CD14-positive monocyte (primary cell): ENCODE measurements at regions not wholly inside any gene's neighbourhood (a gene's known extent, or its start where the extent isn't known, plus 50 kb on each side); places are given as distances from the start of the nearest gene placed in this dataset.

ENCODE experiments used
- DNase-seq, 3 donors: peaks; one replicate each; pipeline ENCODE4 v3.0.0-alpha.2; 2011 to 2022
- H2AFZ ChIP-seq: 2 replicates; pipeline ENCODE4 v1.6.0; 2012; ENCODE audit warnings: mild to moderate bottlenecking, low read depth, low read length, inconsistent platforms; ENCODE audit not compliant: insufficient read depth, poor library complexity, severe bottlenecking
- H3K27ac ChIP-seq, 2 donors: 1 replicate in 1 of 2; 2 replicates in 1 of 2; pipeline ENCODE4 v1.5.1; 2012 to 2013; ENCODE audit warnings: low read length in 2 of 2, control low read depth in 1 of 2, inconsistent platforms in 1 of 2, low read depth in 1 of 2, mild to moderate bottlenecking in 1 of 2
- H3K27me3 ChIP-seq, 2 donors: one replicate each; pipeline versions ENCODE4 v1.6.0 to v1.6.1; 2011 to 2013; ENCODE audit warnings: low read length in 2 of 2; ENCODE audit not compliant: control insufficient read depth in 2 of 2, insufficient read depth in 2 of 2
- H3K36me3 ChIP-seq, 2 donors: replicated peaks in 1 of 2; 1 replicate in 1 of 2; 2 replicates in 1 of 2; pipeline versions ENCODE4 v1.5.1 to v1.6.1; 2012 to 2013; ENCODE audit warnings: low read length in 2 of 2, control low read depth in 1 of 2, inconsistent platforms in 1 of 2, mild to moderate bottlenecking in 1 of 2; ENCODE audit not compliant: insufficient read depth in 2 of 2, control insufficient read depth in 1 of 2
- H3K4me1 ChIP-seq, 2 donors: 1 replicate in 1 of 2; 2 replicates in 1 of 2; pipeline versions ENCODE4 v1.5.1 to v1.6.1; 2012 to 2013; ENCODE audit warnings: low read length in 2 of 2, control low read depth in 1 of 2, inconsistent platforms in 1 of 2, mild to moderate bottlenecking in 1 of 2, moderate library complexity in 1 of 2; ENCODE audit not compliant: insufficient read depth in 2 of 2, control insufficient read depth in 1 of 2
- H3K4me2 ChIP-seq: replicated peaks from 2 replicates; pipeline ENCODE3; 2012; ENCODE audit warnings: low read length, moderate library complexity, mild to moderate bottlenecking; ENCODE audit not compliant: poor library complexity, severe bottlenecking; ENCODE audit errors: extremely low read depth
- H3K4me3 ChIP-seq, 3 experiments: fragments of 200-600 bp in 1 of 3; sonication (generic) in 1 of 3; replicated peaks in 1 of 3; 1 replicate in 2 of 3; 2 replicates in 1 of 3; pipeline ENCODE4 v1.5.1; 2011 to 2013; ENCODE audit warnings: low read length in 3 of 3, mild to moderate bottlenecking in 3 of 3, control low read depth in 2 of 3, low read depth in 2 of 3, inconsistent platforms in 1 of 3, moderate library complexity in 1 of 3
- H3K79me2 ChIP-seq: 2 replicates; pipeline ENCODE4 v1.6.0; 2012; ENCODE audit warnings: mild to moderate bottlenecking, control low read depth, inconsistent platforms, low read length, moderate library complexity; ENCODE audit not compliant: insufficient read depth
- H3K9ac ChIP-seq: 2 replicates; pipeline ENCODE4 v1.6.0; 2017; ENCODE audit warnings: low read length, mild to moderate bottlenecking; ENCODE audit not compliant: insufficient read depth, poor library complexity, severe bottlenecking
- H3K9me3 ChIP-seq, 2 donors: replicated peaks in 1 of 2; 1 replicate in 1 of 2; 2 replicates in 1 of 2; pipeline versions ENCODE4 v1.5.1 to v1.6.1; 2012 to 2013; ENCODE audit warnings: low read length in 2 of 2, control low read depth in 1 of 2; ENCODE audit not compliant: control insufficient read depth in 1 of 2, insufficient read depth in 1 of 2
- H4K20me1 ChIP-seq: 2 replicates; pipeline ENCODE4 v1.6.0; 2012; ENCODE audit warnings: mild to moderate bottlenecking, low read length, control low read depth, moderate library complexity; ENCODE audit not compliant: insufficient read depth
- H3K27ac Mint-ChIP-seq, 7 donors: one replicate each; pipeline ENCODE4 v1.8.0; 2020; ENCODE audit warnings: mild to moderate bottlenecking in 7 of 7, mixed read lengths in 7 of 7, moderate library complexity in 6 of 7, inconsistent platforms in 2 of 7
- H3K27me3 Mint-ChIP-seq, 3 donors: one replicate each; pipeline ENCODE4 v1.8.0; 2021 to 2022; ENCODE audit warnings: low read depth in 3 of 3, mild to moderate bottlenecking in 3 of 3, mixed read lengths in 3 of 3, moderate library complexity in 3 of 3, inconsistent platforms in 1 of 3
- H3K36me3 Mint-ChIP-seq, 2 donors: one replicate each; pipeline ENCODE4 v1.8.0; 2020; ENCODE audit warnings: mixed read lengths in 2 of 2, inconsistent platforms in 1 of 2, mild to moderate bottlenecking in 1 of 2
- H3K4me1 Mint-ChIP-seq: one replicate; pipeline ENCODE4 v1.8.0; 2020; ENCODE audit warnings: mild to moderate bottlenecking, mixed read lengths
- H3K4me3 Mint-ChIP-seq, 2 donors: one replicate each; pipeline ENCODE4 v1.8.0; 2020; ENCODE audit warnings: mild to moderate bottlenecking in 2 of 2, mixed read lengths in 2 of 2, moderate library complexity in 1 of 2
- H3K9me3 Mint-ChIP-seq, 7 donors: one replicate each; pipeline ENCODE4 v1.8.0; 2020 to 2022; ENCODE audit warnings: mixed read lengths in 7 of 7, mild to moderate bottlenecking in 6 of 7, moderate library complexity in 6 of 7, inconsistent platforms in 2 of 7
- WGBS: methylation state at CpG from one replicate; pipeline ENCODE4 v1.1.5; 2013; ENCODE audit warnings: missing lambda C conversion rate; ENCODE audit not compliant: insufficient coverage; 5-methylcytosine and 5-hydroxymethylcytosine counted together
- intact Hi-C, 2 donors: fragments of 100-400 bp; cut with micrococcal nuclease; formaldehyde crosslinking; loops; one replicate each; pipeline versions ENCODE4 v1.15.0 to v1.15.1; 2023
- TF ChIP-seq, protein P1 (sequence below): fragments of 200-600 bp; IDR thresholded peaks from one replicate; pipeline ENCODE4 v1.8.0; 2022; ENCODE audit warnings: antibody characterized with exemption, mild to moderate bottlenecking

DNA sequence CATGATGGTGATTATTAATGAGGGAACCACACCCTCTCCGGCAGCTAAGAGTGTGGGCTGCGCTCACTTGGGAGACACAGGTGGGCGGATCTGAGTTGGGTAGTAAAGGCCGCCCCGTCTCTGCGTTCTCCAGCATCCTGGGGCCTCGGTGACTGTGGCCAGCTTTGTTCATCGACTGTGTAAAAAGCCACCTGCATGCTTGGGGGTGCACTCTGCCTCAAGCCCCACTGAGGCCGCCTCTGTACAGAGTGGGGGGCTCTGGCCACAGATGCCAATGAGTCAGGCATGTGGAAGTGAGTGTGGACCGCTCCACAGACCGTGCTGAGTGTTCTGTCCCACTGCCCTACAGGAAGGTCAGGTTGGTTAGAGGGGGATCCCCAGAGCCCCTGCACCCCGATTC lies 192.7 kb downstream of the SHANK2 start:
- H3K79me2 ChIP-seq: no peaks in the 10 kb centered on the region
- no peak for DNase-seq
- H3K9me3 Mint-ChIP-seq: peaks cover 0 to 6% (median 3%) of the 10 kb centered on the region in 7 donors
- no peaks in the 10 kb centered on the region for H4K20me1 ChIP-seq
- H2AFZ ChIP-seq: no peak overlapping the region
- no peaks in the 10 kb centered on the region for H3K4me1 Mint-ChIP-seq
- no peak overlapping the region for H3K4me3 Mint-ChIP-seq
- TF ChIP-seq, protein P1, sequence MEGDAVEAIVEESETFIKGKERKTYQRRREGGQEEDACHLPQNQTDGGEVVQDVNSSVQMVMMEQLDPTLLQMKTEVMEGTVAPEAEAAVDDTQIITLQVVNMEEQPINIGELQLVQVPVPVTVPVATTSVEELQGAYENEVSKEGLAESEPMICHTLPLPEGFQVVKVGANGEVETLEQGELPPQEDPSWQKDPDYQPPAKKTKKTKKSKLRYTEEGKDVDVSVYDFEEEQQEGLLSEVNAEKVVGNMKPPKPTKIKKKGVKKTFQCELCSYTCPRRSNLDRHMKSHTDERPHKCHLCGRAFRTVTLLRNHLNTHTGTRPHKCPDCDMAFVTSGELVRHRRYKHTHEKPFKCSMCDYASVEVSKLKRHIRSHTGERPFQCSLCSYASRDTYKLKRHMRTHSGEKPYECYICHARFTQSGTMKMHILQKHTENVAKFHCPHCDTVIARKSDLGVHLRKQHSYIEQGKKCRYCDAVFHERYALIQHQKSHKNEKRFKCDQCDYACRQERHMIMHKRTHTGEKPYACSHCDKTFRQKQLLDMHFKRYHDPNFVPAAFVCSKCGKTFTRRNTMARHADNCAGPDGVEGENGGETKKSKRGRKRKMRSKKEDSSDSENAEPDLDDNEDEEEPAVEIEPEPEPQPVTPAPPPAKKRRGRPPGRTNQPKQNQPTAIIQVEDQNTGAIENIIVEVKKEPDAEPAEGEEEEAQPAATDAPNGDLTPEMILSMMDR: no peak
- H3K36me3 Mint-ChIP-seq: no peaks in the 10 kb centered on the region
- H3K9me3 ChIP-seq: peaks cover 0 to 6% of the 10 kb centered on the region in 2 donors
- peaks cover 0 to 4% (median 3%) of the 10 kb centered on the region in 3 donors for H3K27me3 Mint-ChIP-seq
- no peaks in the 10 kb centered on the region for H3K4me1 ChIP-seq
- H3K4me2 ChIP-seq: no peak overlapping the region
- no peaks in the 10 kb centered on the region for H3K36me3 ChIP-seq
- H3K27ac Mint-ChIP-seq: no peak overlapping the region
- H3K9ac ChIP-seq: no peak overlapping the region
- no peak overlapping the region for H3K27ac ChIP-seq
- intact Hi-C loops: no loop called here
- no peaks in the 10 kb centered on the region for H3K27me3 ChIP-seq
- WGBS: 98% methylated on average over 11 of the region's 12 CpGs
- no peak overlapping the region for H3K4me3 ChIP-seq

DNA sequence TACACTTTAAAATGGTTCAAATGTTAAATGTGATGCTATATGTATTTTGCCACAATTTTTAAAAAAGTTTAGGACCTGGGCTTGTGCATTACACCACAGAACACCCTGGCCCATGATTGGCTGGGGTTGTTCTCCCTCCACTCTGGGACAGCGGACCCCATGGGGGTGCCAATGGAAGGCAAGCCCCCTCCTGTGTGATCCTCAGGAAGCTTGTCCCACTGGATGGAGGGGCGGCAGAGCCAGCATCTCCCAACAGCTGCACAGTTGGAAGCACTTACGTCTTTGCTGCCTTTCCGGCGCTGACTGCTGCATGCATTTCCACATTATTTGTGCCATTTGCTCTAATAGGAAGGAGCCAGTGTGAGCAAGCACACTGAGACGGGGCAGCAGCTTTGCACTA lies 196.5 kb downstream of the SHANK2 start:
- Histone ChIP-seq H3K27me3 (no peaks in the 10 kb centered on the region), H2AFZ (no peak overlapping the region), H3K4me3 (no peak overlapping the region), H3K4me1 (no peaks in the 10 kb centered on the region), H3K27ac (no peak overlapping the region), H3K79me2 (no peaks in the 10 kb centered on the region), H3K36me3 (no peaks in the 10 kb centered on the region), H3K9me3 (peaks cover 0 to 6% of the 10 kb centered on the region in 2 donors), H4K20me1 (no peaks in the 10 kb centered on the region), H3K9ac (no peak overlapping the region), H3K4me2 (no peak overlapping the region)
- TF ChIP-seq, protein P1: no peak
- peaks cover 0 to 6% (median 3%) of the 10 kb centered on the region in 7 donors for H3K9me3 Mint-ChIP-seq
- DNase-seq: no peak
- H3K4me1 Mint-ChIP-seq: no peaks in the 10 kb centered on the region
- H3K36me3 Mint-ChIP-seq: no peaks in the 10 kb centered on the region
- intact Hi-C loops: no loop called here
- H3K4me3 Mint-ChIP-seq: no peak overlapping the region
- H3K27me3 Mint-ChIP-seq: no peaks in the 10 kb centered on the region
- no peak overlapping the region for H3K27ac Mint-ChIP-seq
- 84% methylated on average over 6 of the region's 6 CpGs for WGBS
